GM10266 (cell line): ENCODE measurements at regions not wholly inside any gene's neighbourhood (a gene's known extent, or its start where the extent isn't known, plus 50 kb on each side); places are given as distances from the start of the nearest gene placed in this dataset.

Experiments
- DNase-seq: peaks from one replicate; pipeline ENCODE4 v3.0.0; 2012; ENCODE audit errors: extremely low spot score
- TF ChIP-seq, protein P1 (sequence below): IDR thresholded peaks from 2 replicates; pipeline ENCODE4 v1.5.1; 2012; ENCODE audit warnings: mild to moderate bottlenecking, low read depth; ENCODE audit not compliant: control insufficient read depth, insufficient read depth; ENCODE audit errors: missing control alignments

DNA sequence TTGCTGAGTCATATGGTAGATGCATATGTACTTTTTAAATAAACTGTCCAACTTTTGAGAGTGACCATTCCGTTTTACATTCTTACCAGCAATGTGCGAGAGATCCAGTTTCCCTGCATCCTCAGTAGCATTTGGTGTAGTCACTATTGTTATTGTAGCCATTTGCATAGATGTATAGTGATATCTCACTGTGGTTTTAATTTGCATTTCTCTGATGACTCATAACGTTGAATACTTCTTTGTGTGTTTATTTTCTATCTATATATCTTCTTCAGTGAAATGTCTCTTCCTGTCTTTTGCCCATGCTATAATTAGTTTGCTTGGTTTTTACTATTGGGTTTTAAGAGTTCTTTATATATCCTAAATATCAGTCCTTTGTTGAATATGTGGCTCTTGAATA lies 255.7 kb upstream of the GRM7 start:
- DNase-seq = no peak
- TF ChIP-seq, protein P1, sequence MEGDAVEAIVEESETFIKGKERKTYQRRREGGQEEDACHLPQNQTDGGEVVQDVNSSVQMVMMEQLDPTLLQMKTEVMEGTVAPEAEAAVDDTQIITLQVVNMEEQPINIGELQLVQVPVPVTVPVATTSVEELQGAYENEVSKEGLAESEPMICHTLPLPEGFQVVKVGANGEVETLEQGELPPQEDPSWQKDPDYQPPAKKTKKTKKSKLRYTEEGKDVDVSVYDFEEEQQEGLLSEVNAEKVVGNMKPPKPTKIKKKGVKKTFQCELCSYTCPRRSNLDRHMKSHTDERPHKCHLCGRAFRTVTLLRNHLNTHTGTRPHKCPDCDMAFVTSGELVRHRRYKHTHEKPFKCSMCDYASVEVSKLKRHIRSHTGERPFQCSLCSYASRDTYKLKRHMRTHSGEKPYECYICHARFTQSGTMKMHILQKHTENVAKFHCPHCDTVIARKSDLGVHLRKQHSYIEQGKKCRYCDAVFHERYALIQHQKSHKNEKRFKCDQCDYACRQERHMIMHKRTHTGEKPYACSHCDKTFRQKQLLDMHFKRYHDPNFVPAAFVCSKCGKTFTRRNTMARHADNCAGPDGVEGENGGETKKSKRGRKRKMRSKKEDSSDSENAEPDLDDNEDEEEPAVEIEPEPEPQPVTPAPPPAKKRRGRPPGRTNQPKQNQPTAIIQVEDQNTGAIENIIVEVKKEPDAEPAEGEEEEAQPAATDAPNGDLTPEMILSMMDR = no peak

DNA sequence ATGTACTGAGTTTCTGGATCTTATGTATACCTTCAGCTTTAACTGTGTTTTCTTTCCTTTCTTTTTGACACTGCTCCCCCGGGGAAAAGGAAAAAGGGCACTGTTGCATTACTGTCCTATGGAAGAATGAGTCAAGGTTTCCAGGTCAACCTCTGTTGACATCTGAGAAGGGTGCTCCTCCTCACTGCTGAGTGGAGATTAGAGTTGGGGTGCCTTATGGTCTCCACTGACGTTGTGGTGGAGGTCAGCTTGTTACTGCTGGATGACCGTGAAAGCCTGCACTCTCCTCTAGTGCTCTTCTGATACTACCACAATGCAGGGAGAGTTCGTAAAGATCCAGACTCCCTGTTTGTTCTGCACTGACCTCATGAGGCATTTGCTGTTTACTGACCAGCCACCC lies 252.1 kb upstream of the GRM7 start:
- TF ChIP-seq, protein P1 = no peak
- DNase-seq = no peak

DNA sequence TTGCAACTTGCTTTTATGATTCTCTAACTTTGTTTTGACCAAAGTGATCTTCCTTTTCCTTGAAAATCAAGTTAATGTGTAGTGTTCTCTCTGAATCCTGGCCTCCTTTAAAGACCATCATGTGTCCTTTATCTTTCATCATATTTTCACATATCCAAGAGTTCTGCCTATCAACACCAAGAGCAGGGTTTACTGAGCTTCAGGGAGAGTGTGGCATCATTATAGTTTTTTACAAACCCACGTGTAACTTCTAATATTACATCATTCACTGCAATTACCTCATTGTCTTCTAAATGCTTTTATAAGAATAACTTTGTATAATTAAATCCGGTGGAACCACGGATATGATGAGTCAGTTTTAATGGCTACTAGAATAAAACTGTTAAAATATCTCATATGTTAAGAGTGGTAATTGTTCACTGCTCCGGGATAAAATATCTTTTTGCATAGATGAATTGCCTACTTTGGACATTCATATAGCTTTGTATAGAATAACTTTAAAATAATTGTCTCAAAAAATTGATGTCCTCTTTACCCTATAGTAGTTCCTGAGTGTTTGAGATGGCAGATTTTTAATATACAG lies 248.8 kb upstream of the GRM7 start:
- TF ChIP-seq, protein P1 = no peak

DNA sequence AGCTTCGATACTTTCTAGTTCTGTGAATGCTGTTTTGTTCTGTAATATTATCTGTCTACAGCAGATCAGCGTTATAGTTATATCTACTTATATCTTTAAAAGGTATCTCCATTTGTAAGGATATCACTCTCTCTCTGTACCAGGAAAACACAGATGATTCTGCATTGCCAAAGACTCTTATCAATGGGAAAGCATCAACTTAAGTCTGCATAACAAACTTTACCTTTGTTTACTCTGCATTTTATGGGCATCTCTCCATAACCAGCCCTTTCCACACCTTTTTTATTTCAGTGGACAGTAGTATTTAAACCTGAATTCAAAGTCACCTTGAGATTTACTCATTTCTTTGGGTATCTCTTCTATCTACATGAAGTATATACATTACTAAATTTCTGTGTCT lies 238.7 kb upstream of the GRM7 start:
- TF ChIP-seq, protein P1 = no peak
- no peak for DNase-seq

More for the DNA sequence above, 248.8 kb upstream of the GRM7 start:
- DNase-seq = no peak

DNA sequence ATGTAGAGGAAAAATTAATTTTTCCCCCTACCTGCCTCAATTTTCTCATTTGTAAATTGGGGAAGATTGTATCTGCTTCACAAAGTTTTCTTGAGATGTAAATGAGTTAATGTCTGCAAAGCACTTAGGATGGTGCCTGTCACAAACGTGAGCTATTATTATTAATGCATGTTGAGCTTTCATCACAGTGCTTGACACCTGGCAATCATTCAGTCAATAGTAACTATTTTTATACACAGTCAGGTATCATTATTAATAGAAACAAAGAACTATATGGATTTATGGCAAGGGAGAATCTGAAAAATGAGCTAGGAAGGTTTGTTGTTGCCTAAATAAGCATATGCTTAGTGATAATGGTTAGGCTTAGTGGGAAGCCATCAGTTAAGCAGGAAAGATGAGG lies 238.2 kb upstream of the GRM7 start:
- TF ChIP-seq, protein P1 = no peak

DNA sequence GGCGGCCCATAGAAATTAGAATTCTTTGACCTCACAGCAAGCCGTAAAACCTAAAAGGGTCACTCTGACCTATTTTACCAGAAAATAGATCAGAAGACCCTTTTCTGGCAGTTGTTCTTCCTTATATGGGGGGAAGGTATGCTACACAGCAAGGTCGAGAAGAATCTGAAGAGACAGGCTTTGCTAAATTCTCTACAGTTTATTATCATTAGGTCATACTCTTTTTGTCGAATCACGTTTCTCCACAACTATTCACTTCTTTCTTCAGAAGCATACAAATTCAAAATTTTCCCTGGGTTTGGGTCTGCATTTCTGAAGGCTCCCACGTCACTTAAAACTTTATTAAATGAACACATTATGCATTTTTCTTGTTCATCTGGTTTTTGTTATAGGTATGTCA lies 229.5 kb upstream of the GRM7 start:
- DNase-seq = no peak
- TF ChIP-seq, protein P1 = no peak

More for the DNA sequence above, 238.2 kb upstream of the GRM7 start:
- no peak for DNase-seq

DNA sequence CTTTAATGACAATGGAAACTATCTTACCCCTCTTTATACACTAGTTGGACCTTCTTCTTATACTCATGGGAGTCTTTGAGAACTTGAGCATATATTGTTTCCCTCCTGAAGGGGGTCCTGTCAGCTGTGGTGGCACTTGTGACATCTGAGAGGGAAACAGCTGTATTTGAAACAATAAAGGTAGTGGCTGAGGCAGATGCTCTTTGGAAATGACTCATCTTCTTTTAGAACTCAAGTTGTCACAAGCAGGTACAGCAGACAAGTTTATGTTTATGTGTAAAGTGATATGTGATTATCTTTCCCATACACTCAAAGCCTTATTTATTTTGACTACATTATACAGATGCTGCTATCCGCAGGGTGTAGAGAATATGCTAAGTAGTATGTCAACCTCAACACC lies 220.0 kb upstream of the GRM7 start:
- TF ChIP-seq, protein P1 = no peak
- no peak for DNase-seq
